Keratinocyte (primary cell): ENCODE measurements at regions not wholly inside any gene's neighbourhood (a gene's known extent, or its start where the extent isn't known, plus 50 kb on each side); places are given as distances from the start of the nearest gene placed in this dataset.

Experiments used
- CTCF ChIP-seq, 3 experiments: IDR thresholded peaks in 1 of 3; conservative IDR thresholded peaks in 1 of 3; optimal IDR thresholded peaks in 1 of 3; 2 replicates in 2 of 3; 3 replicates in 1 of 3; pipeline versions ENCODE3 to v1.5.1; 2011; ENCODE audit warnings: low read length in 3 of 3, mild to moderate bottlenecking in 3 of 3, moderate library complexity in 2 of 3, control low read depth in 1 of 3, inconsistent platforms in 1 of 3; ENCODE audit not compliant: insufficient read depth in 2 of 3; ENCODE audit errors: extremely low read depth in 1 of 3
- EZH2 ChIP-seq: IDR thresholded peaks from one replicate; pipeline ENCODE4 v1.6.1; 2012; ENCODE audit warnings: inconsistent platforms, mild to moderate bottlenecking, low read length, moderate library complexity

DNA sequence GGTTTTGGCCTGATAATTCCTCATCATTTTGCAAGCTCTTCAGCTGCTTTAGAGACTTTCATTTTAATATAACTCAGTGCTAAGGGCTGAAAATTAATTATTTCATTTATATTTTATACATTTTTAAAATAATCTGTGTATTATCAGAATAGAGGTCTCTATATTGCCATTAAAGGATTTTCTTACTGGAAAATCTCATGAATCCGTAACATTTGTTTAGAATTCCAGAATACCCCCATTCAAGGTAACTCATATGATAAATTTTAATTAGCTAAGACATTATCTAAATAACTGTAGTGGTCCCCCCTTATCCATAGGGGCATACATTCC lies 51.6 kb downstream of the BMAL2 start:
- no peak for TF ChIP-seq CTCF (optimal IDR thresholded peaks at IDR 0.05 in 1 of 3, IDR thresholded peaks at IDR 0.05 in 1 of 3, conservative IDR thresholded peaks at IDR 0.05 in 1 of 3; ENCODE audit: extremely low read depth in 1 of 3, insufficient read depth in 2 of 3, low read length in 3 of 3)
- TF ChIP-seq EZH2: no peak
